ENCODE measurements at regions not wholly inside any gene's neighbourhood (a gene's known extent, or its start where the extent isn't known, plus 50 kb on each side); places are given as distances from the start of the nearest gene placed in this dataset.

DNA sequence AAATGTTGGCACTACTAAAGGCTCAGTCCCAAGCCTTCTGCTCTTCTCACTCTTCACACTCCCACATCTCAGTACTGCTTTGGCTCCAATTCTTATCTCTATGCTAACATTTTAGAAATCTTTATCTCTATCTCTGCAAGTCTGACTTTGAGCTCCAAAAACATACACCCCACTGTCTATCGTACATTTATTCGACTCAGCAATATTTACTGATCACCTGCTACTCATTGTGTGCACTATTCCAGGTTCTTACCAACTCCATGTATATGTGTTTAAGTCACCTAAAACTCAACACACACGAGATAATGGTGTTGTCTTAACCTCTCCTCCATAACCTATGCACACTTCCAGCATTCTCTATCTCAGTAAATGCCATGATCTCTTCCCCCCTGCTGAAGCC lies 268.2 kb upstream of the CRIM1 start (continued):
- TF ChIP-seq, protein P1, sequence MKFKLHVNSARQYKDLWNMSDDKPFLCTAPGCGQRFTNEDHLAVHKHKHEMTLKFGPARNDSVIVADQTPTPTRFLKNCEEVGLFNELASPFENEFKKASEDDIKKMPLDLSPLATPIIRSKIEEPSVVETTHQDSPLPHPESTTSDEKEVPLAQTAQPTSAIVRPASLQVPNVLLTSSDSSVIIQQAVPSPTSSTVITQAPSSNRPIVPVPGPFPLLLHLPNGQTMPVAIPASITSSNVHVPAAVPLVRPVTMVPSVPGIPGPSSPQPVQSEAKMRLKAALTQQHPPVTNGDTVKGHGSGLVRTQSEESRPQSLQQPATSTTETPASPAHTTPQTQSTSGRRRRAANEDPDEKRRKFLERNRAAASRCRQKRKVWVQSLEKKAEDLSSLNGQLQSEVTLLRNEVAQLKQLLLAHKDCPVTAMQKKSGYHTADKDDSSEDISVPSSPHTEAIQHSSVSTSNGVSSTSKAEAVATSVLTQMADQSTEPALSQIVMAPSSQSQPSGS (IDR thresholded peaks at IDR 0.05; ENCODE audit: low read length) = no peak
- TF ChIP-seq SP4 (IDR thresholded peaks at IDR 0.05; ENCODE audit: low read length) (no peak), RAD21 (IDR thresholded peaks at IDR 0.05 in 1 of 2, conservative IDR thresholded peaks at IDR 0.05 in 1 of 2; ENCODE audit: low read depth in 2 of 2, low read length in 2 of 2) (no peak)

All from H1 (cell line).